Activated B cell treated with CpG ODN at 0.5 μM for 24 hours (primary cell): ENCODE measurements at regions not wholly inside any gene's neighbourhood (a gene's known extent, or its start where the extent isn't known, plus 50 kb on each side); places are given as distances from the start of the nearest gene placed in this dataset.

Source experiments
- ATAC-seq: fragments of 200-7000 bp; cut with Tn5 transposase; one replicate; pipeline ENCODE4 v1.10.0; 2021; ENCODE audit warnings: low read depth, mild to moderate bottlenecking, moderate library complexity
- CTCF ChIA-PET: fragments of 350-600 bp; sonication (Branson Sonifier 250); formaldehyde crosslinking; loops from one replicate; lab custom pipeline; 2021; ENCODE audit warnings: antibody characterized with exemption; lab: Charles Lee
- POLR2A ChIA-PET: fragments of 350-600 bp; sonication (Branson Sonifier 250); formaldehyde crosslinking; loops from one replicate; lab custom pipeline; 2021; ENCODE audit warnings: antibody characterized with exemption; lab: Charles Lee
- DNase-seq: peaks from one replicate; pipeline ENCODE4 v3.0.0; 2022
- H3K27ac Mint-ChIP-seq: one replicate; pipeline ENCODE4 v1.8.0; 2020; ENCODE audit warnings: mixed read lengths
- H3K27me3 Mint-ChIP-seq: one replicate; pipeline ENCODE4 v1.8.0; 2021; ENCODE audit warnings: mixed read lengths
- H3K36me3 Mint-ChIP-seq: one replicate; pipeline ENCODE4 v1.8.0; 2021; ENCODE audit warnings: low read depth, mixed read lengths
- H3K4me1 Mint-ChIP-seq: one replicate; pipeline ENCODE4 v1.8.0; 2021; ENCODE audit warnings: mixed read lengths
- H3K4me3 Mint-ChIP-seq: one replicate; pipeline ENCODE4 v1.8.0; 2020; ENCODE audit warnings: mild to moderate bottlenecking, mixed read lengths
- H3K9me3 Mint-ChIP-seq: one replicate; pipeline ENCODE4 v1.8.0; 2020; ENCODE audit warnings: mixed read lengths
- CTCF ChIP-seq: fragments of 200-600 bp; IDR thresholded peaks from one replicate; pipeline ENCODE4 v1.8.0; 2022; ENCODE audit warnings: antibody characterized with exemption, mild to moderate bottlenecking
- intact Hi-C: fragments of 100-400 bp; cut with micrococcal nuclease; formaldehyde crosslinking; loops from one replicate; pipeline ENCODE4 v1.15.1; 2024

GRCh38 chr12:58544281-58544680 is 376.0 kb downstream of the LRIG3 start:
- ATAC-seq (no peak), DNase-seq (no peak)
- ChIA-PET POLR2A (no interaction called here), CTCF (no interaction called here)
- no peaks in the 10 kb centered on the region for H3K9me3 Mint-ChIP-seq
- H3K27ac Mint-ChIP-seq: no peak overlapping the region
- no peaks in the 10 kb centered on the region for H3K27me3 Mint-ChIP-seq
- no peaks in the 10 kb centered on the region for H3K4me1 Mint-ChIP-seq
- no peak for TF ChIP-seq CTCF
- intact Hi-C loops: no loop called here
- H3K4me3 Mint-ChIP-seq: no peak overlapping the region
- no peaks in the 10 kb centered on the region for H3K36me3 Mint-ChIP-seq

- no peak for TF ChIP-seq CTCF
- no peaks in the 10 kb centered on the region for H3K9me3 Mint-ChIP-seq
- no peak overlapping the region for H3K4me3 Mint-ChIP-seq
- ATAC-seq (no peak), DNase-seq (no peak)
- no peaks in the 10 kb centered on the region for H3K27me3 Mint-ChIP-seq
- no peaks in the 10 kb centered on the region for H3K36me3 Mint-ChIP-seq
- POLR2A ChIA-PET: no interaction called here
- CTCF ChIA-PET: no interaction called here
- H3K27ac Mint-ChIP-seq: no peak overlapping the region
- intact Hi-C loops: no loop called here
- H3K4me1 Mint-ChIP-seq: no peaks in the 10 kb centered on the region
Observed at GRCh38 chr12:58547217-58547616, 373.1 kb downstream of the LRIG3 start.

- no peak for TF ChIP-seq CTCF
- no peak for ATAC-seq
- Mint-ChIP-seq H3K4me3 (no peak overlapping the region), H3K27me3 (no peaks in the 10 kb centered on the region), H3K4me1 (no peaks in the 10 kb centered on the region), H3K9me3 (no peaks in the 10 kb centered on the region), H3K36me3 (no peaks in the 10 kb centered on the region), H3K27ac (no peak overlapping the region)
- intact Hi-C loops: no loop called here
- POLR2A ChIA-PET: no interaction called here
- DNase-seq: no peak
- CTCF ChIA-PET: no interaction called here
Observed at GRCh38 chr12:58548801-58549200, 371.5 kb downstream of the LRIG3 start.

- ChIA-PET POLR2A (no interaction called here), CTCF (no interaction called here)
- H3K27ac Mint-ChIP-seq: no peak overlapping the region
- DNase-seq: no peak
- H3K9me3 Mint-ChIP-seq: peaks cover 2% of the 10 kb centered on the region
- intact Hi-C loops: no loop called here
- H3K4me3 Mint-ChIP-seq: no peak overlapping the region
- TF ChIP-seq CTCF: no peak
- no peaks in the 10 kb centered on the region for H3K4me1 Mint-ChIP-seq
- H3K36me3 Mint-ChIP-seq: no peaks in the 10 kb centered on the region
- no peak for ATAC-seq
- H3K27me3 Mint-ChIP-seq: no peaks in the 10 kb centered on the region
Observed at GRCh38 chr12:58554522-58555157, 365.7 kb downstream of the LRIG3 start.

- H3K4me1 Mint-ChIP-seq: no peaks in the 10 kb centered on the region
- intact Hi-C loops: no loop called here
- no peak for DNase-seq
- CTCF ChIA-PET: no interaction called here
- no peak for TF ChIP-seq CTCF
- H3K9me3 Mint-ChIP-seq: peaks cover 2% of the 10 kb centered on the region
- ATAC-seq: no peak
- H3K27me3 Mint-ChIP-seq: no peaks in the 10 kb centered on the region
- H3K36me3 Mint-ChIP-seq: no peaks in the 10 kb centered on the region
- H3K4me3 Mint-ChIP-seq: no peak overlapping the region
- no peak overlapping the region for H3K27ac Mint-ChIP-seq
- POLR2A ChIA-PET: no interaction called here
Observed at GRCh38 chr12:58557171-58557570, 363.1 kb downstream of the LRIG3 start.
